BJ (cell line): ENCODE measurements at regions not wholly inside any gene's neighbourhood (a gene's known extent, or its start where the extent isn't known, plus 50 kb on each side); places are given as distances from the start of the nearest gene placed in this dataset.

ENCODE experiments used
- CTCF ChIA-PET: fragments of 350-600 bp; formaldehyde crosslinking; extraction: SDS; loops from one replicate; lab custom pipeline; 2021; ENCODE audit warnings: antibody characterized with exemption, inconsistent platforms; lab: Yijun Ruan, JAX
- POLR2A ChIA-PET: fragments of 300-600 bp; sonication (Branson Sonifier 250); formaldehyde crosslinking; extraction: SDS; loops from one replicate; lab custom pipeline; 2021; ENCODE audit warnings: antibody characterized with exemption; lab: Charles Lee
- DNase-seq: peaks from one replicate; pipeline ENCODE4 v3.0.0-alpha.2; 2011; ENCODE audit warnings: low read depth
- H3K27me3 ChIP-seq: 2 replicates; pipeline ENCODE4 v1.6.0; 2011; ENCODE audit warnings: low read length; ENCODE audit not compliant: control insufficient read depth, insufficient read depth
- H3K36me3 ChIP-seq: 2 replicates; pipeline ENCODE4 v1.5.1; 2011; ENCODE audit warnings: low read length; ENCODE audit not compliant: control insufficient read depth, insufficient read depth
- H3K4me3 ChIP-seq: 2 replicates; pipeline ENCODE4 v1.5.1; 2011; ENCODE audit warnings: low read depth, mild to moderate bottlenecking, control low read depth, low read length
- TF ChIP-seq, protein P1 (sequence below): IDR thresholded peaks from 2 replicates; pipeline ENCODE4 v1.5.1; 2011; ENCODE audit warnings: low read depth, mild to moderate bottlenecking, control low read depth, inconsistent platforms, low read length, moderate library complexity; ENCODE audit not compliant: insufficient read depth

DNA sequence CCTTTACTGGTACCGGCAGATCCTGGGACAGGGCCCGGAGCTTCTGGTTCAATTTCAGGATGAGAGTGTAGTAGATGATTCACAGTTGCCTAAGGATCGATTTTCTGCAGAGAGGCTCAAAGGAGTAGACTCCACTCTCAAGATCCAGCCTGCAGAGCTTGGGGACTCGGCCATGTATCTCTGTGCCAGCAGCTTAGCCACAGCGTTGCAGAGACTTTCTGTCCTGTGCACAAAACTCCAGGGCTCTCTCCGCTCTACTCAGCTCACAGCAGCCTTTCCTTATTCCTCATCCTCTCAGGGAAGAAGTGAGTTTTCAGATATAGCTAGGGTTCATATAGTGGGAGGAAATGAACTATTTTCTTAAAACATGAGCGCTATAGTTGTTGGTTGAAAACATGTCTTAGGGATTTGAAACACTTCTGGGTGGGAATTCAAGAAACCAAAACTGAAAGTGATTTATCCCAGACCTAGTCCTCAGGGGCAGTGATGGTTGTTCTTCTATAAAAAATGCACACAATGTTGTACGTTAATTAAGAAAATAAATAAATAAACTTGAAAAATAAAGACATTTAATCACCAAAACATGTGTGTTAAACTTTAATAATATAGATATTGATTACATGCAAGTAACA lies 150.2 kb upstream of the PRSS58 start:
- H3K4me3 ChIP-seq: no peak overlapping the region
- peaks cover 1% of the 10 kb centered on the region; the same call in 1 of the 2 replicates for H3K27me3 ChIP-seq
- ChIA-PET CTCF (interaction anchor here (0.6 to 1.9 kb wide), 12 partner anchors 9 to 595 kb away, joined by 3 to 7 read pairs (median 3); no protein-coding TSS in a partner anchor), POLR2A (no interaction called here)
- H3K36me3 ChIP-seq: no peaks in the 10 kb centered on the region
- TF ChIP-seq, protein P1, sequence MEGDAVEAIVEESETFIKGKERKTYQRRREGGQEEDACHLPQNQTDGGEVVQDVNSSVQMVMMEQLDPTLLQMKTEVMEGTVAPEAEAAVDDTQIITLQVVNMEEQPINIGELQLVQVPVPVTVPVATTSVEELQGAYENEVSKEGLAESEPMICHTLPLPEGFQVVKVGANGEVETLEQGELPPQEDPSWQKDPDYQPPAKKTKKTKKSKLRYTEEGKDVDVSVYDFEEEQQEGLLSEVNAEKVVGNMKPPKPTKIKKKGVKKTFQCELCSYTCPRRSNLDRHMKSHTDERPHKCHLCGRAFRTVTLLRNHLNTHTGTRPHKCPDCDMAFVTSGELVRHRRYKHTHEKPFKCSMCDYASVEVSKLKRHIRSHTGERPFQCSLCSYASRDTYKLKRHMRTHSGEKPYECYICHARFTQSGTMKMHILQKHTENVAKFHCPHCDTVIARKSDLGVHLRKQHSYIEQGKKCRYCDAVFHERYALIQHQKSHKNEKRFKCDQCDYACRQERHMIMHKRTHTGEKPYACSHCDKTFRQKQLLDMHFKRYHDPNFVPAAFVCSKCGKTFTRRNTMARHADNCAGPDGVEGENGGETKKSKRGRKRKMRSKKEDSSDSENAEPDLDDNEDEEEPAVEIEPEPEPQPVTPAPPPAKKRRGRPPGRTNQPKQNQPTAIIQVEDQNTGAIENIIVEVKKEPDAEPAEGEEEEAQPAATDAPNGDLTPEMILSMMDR: no peak
- DNase-seq: no peak

DNA sequence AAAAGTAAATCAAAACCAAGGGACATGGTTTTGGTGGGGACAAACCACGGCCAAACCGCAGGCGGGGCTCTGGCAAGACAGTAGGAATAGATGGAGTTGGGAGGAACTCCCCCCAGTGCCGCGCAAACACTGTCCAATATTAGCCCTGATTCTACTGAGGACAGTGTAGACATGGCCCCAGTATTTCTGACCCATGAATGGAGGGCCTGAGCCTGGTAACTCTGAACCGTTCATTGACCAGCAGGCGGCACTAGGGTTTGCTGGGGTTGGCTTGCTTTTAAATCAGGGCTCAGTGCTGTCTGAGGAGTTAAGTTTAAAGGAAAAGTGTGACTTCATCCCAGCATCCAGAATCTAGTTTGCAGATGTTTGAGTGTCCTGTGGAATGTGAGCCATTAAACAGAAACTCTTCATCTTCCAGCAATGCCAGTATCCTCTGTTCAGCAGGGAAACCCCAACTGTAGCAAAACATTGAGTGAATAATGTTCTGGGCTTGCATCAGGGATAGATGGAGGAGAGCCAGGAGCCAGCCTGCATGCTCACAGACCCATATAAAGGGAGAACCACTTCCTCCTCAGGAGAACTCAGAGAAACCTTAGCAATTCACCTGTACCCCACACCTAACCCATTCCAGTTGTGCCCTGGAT lies 147.4 kb upstream of the PRSS58 start:
- no peak for DNase-seq

DNA sequence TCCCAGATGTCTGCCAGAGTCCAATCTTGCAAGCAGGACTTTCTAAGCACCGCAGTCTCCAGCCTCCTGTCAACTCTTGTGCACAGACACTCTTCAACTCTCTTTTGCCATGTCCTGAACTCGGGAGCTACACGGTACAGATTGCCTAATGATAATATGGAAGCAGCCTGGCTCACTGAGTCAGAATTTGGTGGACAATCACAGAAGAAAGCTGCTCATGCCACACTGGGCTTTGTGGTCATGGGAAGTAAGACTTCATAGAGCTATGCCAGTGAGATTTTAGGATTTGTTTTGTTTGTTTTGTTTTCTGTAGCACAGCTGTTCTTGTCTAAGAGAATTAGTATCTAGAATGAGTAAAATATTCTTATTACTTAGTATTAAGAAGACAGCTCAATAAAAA lies 144.1 kb upstream of the PRSS58 start:
- Histone ChIP-seq H3K4me3 (no peak overlapping the region), H3K27me3 (peaks cover 10% of the 10 kb centered on the region), H3K36me3 (no peaks in the 10 kb centered on the region)
- no peak for DNase-seq
- ChIA-PET CTCF (interaction anchor here (0.7 to 1.8 kb wide), 7 partner anchors 10 to 81 kb away, joined by 3 to 6 read pairs (median 3); no protein-coding TSS in a partner anchor), POLR2A (no interaction called here)
- TF ChIP-seq, protein P1: no peak

More for the DNA sequence above, 147.4 kb upstream of the PRSS58 start:
- Histone ChIP-seq H3K4me3 (no peak overlapping the region), H3K36me3 (no peaks in the 10 kb centered on the region), H3K27me3 (peaks cover 7% of the 10 kb centered on the region)
- POLR2A ChIA-PET: no interaction called here
- CTCF ChIA-PET: interaction anchor here (1.1 to 2.0 kb wide), 2 partner anchors 39 to 54 kb away, joined by 3 to 4 read pairs; no protein-coding TSS in a partner anchor
- TF ChIP-seq, protein P1: peak; percentile 24; the same call in 1 of the 2 replicates

DNA sequence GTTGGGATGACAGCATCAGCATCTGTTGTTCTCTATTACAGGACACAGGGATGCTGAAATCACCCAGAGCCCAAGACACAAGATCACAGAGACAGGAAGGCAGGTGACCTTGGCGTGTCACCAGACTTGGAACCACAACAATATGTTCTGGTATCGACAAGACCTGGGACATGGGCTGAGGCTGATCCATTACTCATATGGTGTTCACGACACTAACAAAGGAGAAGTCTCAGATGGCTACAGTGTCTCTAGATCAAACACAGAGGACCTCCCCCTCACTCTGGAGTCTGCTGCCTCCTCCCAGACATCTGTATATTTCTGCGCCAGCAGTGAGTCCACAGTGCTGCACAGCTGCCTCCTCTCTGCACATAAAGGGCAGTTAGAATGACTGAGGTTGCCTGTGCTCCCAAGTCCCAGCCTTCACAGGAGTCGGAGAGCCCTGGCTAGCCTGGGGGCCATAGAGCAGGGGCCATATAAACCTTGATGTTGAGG lies 142.2 kb upstream of the PRSS58 start:
- ChIA-PET POLR2A (no interaction called here), CTCF (interaction anchor here (0.7 to 2.2 kb wide), 6 partner anchors 9 to 97 kb away, joined by 3 to 7 read pairs (median 4); no protein-coding TSS in a partner anchor)
- Histone ChIP-seq H3K27me3 (peaks cover 12% of the 10 kb centered on the region), H3K4me3 (no peak overlapping the region), H3K36me3 (no peaks in the 10 kb centered on the region)
- TF ChIP-seq, protein P1: no peak
- no peak for DNase-seq
